NCI-H146 treated with DMSO at 0.1 percent for 48 hours (cell line): ENCODE measurements at regions not wholly inside any gene's neighbourhood (a gene's known extent, or its start where the extent isn't known, plus 50 kb on each side); places are given as distances from the start of the nearest gene placed in this dataset.

Experiments
- DNase-seq: peaks from one replicate; lab custom pipeline; 2025; ENCODE audit not compliant: unreplicated experiment; lab: John Stamatoyannopoulos, UW

- DNase-seq = no peak
These were observed 179.0 kb downstream of the NXPE2 start for GRCh38 chr11:114857281-114857680.

DNA sequence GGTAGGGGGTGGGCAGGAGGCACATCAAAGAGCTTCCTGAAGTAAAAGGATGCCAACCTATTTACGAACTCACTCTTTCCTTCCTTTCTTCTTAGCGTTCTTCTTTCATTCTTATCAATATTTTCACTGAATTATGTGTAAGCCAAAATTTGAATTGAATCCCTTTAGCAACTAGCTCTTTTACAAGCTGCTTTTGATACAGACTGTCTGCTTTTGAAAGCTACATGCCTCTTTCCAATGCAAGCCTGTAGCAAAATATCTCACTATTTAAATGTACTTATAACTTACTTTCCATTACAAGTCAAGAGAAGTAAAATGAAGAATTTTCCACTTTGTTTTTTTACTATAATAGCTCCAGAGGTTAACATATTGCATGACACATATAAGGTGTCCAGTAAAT, 186.6 kb downstream of the NXPE2 start:
- no peak for DNase-seq

DNA sequence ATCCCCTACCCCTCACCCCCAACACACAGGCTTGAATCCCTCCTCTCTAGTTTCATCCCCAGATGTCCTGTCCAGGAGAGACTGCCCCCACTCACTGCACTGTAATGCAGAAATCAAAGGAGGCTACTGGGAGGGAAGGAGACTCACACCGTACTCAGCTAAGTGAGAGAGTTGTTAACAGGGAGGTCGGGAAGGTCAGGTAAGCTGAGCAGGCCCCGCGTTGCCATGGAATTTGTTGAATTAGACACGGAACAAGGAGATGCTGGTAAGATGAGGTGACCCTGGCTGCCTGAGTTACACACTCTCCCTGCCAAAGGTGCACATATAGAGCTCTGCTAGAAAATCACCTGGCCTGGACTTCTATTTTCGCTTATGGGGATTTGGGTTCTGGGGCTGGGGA, 197.9 kb downstream of the NXPE2 start:
- no peak for DNase-seq

- DNase-seq = no peak
These were observed 199.6 kb downstream of the NXPE2 start for GRCh38 chr11:114877976-114878375.

DNA sequence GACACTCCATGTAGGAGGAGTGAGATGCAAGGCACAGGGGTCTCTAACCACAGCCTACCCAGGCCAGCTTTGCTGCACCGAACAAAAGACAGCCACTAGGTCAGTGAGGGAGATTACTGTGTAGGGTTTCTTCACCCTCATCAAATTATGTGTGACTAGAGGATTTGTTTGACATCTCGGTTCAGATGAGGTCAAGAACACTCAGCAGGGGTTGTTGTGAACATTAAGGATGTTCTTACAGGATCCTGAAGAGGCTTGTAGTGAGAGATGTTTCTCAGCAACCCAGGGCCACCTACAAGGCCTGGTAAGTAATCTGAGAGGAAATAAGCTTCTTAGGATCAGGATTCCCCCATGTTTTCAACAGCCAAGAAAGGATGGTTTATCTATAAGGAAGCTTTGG, 202.1 kb downstream of the NXPE2 start:
- no peak for DNase-seq

- DNase-seq = no peak
These were observed 205.1 kb downstream of the NXPE2 start for GRCh38 chr11:114883472-114883871.

GRCh38 chr11:114886644-114887265, 208.4 kb downstream of the NXPE2 start:
- DNase-seq = no peak

DNA sequence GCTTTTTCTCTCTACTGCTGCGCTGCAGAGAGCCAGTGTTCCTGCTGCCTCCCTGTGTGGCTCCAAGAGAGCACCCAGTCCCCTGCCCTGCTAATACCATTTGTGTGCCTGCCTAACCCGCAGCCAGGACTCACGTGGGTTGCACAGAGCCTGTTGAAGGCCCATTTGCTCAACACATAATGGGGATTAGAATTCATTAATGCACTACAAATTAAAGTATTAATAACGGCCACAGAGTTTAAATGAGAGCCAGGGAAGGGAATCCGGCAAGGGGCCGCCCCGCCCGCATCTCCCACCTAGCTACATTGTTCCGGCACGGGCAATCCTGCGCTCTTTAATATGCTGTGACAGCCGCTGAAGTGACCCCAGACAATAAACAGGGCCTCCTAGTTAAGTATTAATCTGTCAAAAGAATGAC, 211.3 kb downstream of the NXPE2 start:
- DNase-seq = no peak

DNA sequence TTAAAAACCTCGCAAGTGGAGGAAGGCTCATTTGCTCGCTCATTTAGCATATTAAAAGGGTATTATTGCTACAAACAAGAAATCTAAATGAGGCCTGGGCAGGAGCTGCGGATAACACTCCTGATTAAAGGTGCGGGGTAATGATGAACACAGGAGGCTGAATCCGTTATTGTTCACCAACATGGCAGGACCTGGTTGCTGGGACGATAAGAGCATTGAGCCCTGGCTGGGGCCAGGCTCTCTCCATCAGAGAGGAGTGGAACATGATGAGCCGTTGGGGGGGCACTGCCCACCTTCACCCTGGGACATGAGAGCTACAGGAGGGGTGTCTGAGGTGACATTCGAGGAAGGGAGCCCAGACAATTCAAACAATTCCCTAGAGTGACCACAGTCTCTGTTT, 211.7 kb downstream of the NXPE2 start:
- no peak for DNase-seq

GRCh38 chr11:114891911-114892310, 213.6 kb downstream of the NXPE2 start:
- DNase-seq = no peak

- no peak for DNase-seq
These were observed 214.3 kb downstream of the NXPE2 start for GRCh38 chr11:114892381-114893197.

GRCh38 chr11:114893329-114893728, 215.0 kb downstream of the NXPE2 start:
- no peak for DNase-seq

GRCh38 chr11:114896594-114896993, 218.3 kb downstream of the NXPE2 start:
- no peak for DNase-seq

- no peak for DNase-seq
These were observed 231.5 kb downstream of the NXPE2 start for GRCh38 chr11:114909866-114910265.

- DNase-seq = no peak
These were observed 234.5 kb downstream of the NXPE2 start for GRCh38 chr11:114912826-114913225.

DNA sequence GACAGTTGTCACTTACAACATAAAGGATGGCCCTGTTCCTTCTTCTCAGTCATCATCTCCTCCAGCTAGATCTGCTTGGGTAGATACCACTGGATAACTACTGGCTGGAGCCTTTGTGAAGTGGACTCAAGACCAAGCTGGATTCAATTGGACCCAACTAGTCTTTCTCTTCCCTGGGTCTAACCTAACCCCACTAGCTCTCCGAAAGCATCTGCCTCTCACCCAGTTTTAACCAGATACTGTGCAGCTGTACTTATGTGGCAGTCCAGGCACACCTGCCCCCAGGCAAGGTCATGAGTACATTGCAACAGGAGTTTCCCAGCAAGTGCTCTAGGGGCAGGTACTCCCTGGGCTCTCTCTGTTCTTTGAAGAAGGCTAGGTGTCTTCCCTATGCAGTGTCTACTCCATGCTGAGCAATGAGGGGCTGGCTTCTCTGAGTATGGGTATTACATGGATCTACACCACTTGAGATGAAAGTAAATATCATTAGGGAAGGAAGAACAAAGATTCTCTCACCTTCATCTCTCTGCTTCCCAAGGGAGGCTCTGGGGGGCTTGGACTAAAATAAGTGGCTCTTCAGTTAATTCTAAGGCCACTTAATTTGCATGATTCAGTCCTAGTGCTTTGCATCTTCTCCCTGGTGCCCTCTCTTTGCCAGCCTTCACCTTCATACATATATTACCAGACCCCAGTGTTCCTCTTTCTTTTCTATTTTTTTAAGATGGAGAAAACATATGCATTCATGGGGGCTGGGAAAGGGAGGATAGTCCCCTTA, 236.1 kb downstream of the NXPE2 start:
- DNase-seq = no peak

- DNase-seq = no peak
These were observed 237.8 kb downstream of the NXPE2 start for GRCh38 chr11:114915871-114916805.

GRCh38 chr11:114918286-114918685, 240.0 kb downstream of the NXPE2 start:
- no peak for DNase-seq

DNA sequence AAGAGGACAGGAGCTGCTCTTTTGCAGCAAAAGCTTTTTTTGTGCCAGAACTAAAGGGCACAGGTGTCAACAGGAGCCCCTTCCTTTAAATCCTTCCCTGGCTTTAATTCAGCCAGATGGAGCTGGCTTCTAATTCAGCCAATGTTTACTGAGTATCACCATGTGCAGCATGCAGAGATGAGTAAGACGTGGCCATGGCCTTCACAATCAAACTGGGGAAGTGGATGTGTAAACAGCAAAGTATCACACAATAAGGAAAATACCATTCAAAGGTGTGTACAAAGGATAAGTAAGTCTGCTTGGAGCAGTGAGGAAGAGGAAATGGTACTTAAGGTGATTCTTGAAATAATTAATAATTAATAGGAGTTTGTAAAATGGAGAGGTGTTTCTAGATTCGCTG, 243.4 kb downstream of the NXPE2 start:
- no peak for DNase-seq

DNA sequence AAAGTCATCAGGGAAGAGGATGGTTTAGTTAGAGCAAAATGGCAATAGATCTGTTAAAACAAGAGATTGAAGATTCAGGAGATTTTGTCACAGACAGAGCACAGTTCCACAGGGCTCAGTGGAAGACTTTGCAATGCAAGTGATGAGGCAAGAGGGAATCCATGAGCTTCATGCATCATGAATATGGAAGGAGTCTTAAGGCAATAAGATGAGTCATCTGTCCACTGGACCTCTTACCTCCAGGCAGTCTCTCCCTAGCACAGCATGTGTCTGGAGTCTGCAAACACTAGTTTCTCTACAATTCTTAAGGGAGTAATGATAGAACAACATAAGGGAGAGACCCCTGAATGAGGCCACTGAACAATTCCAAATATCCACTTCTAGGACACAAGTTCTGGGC, 245.7 kb downstream of the NXPE2 start:
- no peak for DNase-seq

GRCh38 chr11:114925591-114925990, 247.3 kb downstream of the NXPE2 start:
- no peak for DNase-seq
